ENCODE measurements at regions not wholly inside any gene's neighbourhood (a gene's known extent, or its start where the extent isn't known, plus 50 kb on each side); places are given as distances from the start of the nearest gene placed in this dataset.

- TF ChIP-seq EZH2phosphoT487 (IDR thresholded peaks at IDR 0.05; ENCODE audit: insufficient read depth, low read depth) (no peak), EZH2 (IDR thresholded peaks at IDR 0.05; ENCODE audit: insufficient read depth, poor library complexity, severe bottlenecking) (no peak)
Observed at GRCh38 chr7:81600608-81601007, 169.2 kb downstream of the HGF start.
